HEK293 (cell line): ENCODE measurements at regions not wholly inside any gene's neighbourhood (a gene's known extent, or its start where the extent isn't known, plus 50 kb on each side); places are given as distances from the start of the nearest gene placed in this dataset.

Experiments
- CTCF ChIA-PET: fragments of 350-600 bp; formaldehyde crosslinking; extraction: SDS; loops from one replicate; lab custom pipeline; 2021; ENCODE audit warnings: antibody characterized with exemption; lab: Yijun Ruan, JAX
- POLR2A ChIA-PET: fragments of 300-600 bp; formaldehyde crosslinking; extraction: SDS; loops from one replicate; lab custom pipeline; 2020; ENCODE audit warnings: antibody characterized with exemption, inconsistent platforms; lab: Yijun Ruan, JAX
- H3K27ac ChIP-seq: fragments of 200-500 bp; sonication (Bioruptor generic); 2 replicates; pipeline ENCODE4 v1.5.1; 2014; ENCODE audit warnings: low read depth, low read length, control low read depth, inconsistent platforms; ENCODE audit errors: extremely low read depth
- H3K36me3 ChIP-seq, 2 experiments: fragments of 200-500 bp in 1 of 2; sonication (Bioruptor generic) in 1 of 2; 1 replicate in 1 of 2; 2 replicates in 1 of 2; pipeline ENCODE4 v1.5.1; 2014 to 2017; ENCODE audit warnings: inconsistent platforms in 2 of 2, low read length in 2 of 2; ENCODE audit not compliant: control insufficient read depth in 2 of 2, insufficient read depth in 1 of 2
- H3K4me1 ChIP-seq: fragments of 200-500 bp; sonication (Bioruptor generic); 2 replicates; pipeline ENCODE4 v1.5.1; 2014; ENCODE audit warnings: mild to moderate bottlenecking, low read length, inconsistent platforms; ENCODE audit not compliant: control insufficient read depth, insufficient read depth
- H3K4me3 ChIP-seq: 2 replicates; pipeline ENCODE4 v1.5.1; 2011; ENCODE audit warnings: low read depth, mild to moderate bottlenecking, control low read depth, low read length, moderate library complexity
- H3K9me3 ChIP-seq: fragments of 200-500 bp; sonication (Bioruptor generic); 2 replicates; pipeline ENCODE4 v1.5.1; 2014; ENCODE audit warnings: low read depth, low read length, inconsistent platforms; ENCODE audit not compliant: control insufficient read depth, insufficient read depth
- AEBP2 ChIP-seq: fragments of 450-650 bp; formaldehyde crosslinking; IDR thresholded peaks from 2 replicates; pipeline ENCODE4 v1.5.1; 2016; ENCODE audit warnings: missing biosample characterization, missing genetic modification characterization, borderline replicate concordance
- BCL11A ChIP-seq: fragments of 450-650 bp; formaldehyde crosslinking; IDR thresholded peaks from 2 replicates; pipeline ENCODE4 v1.5.1; 2016; ENCODE audit warnings: low read depth, missing biosample characterization, missing genetic modification characterization
- GLI4 ChIP-seq: fragments of 450-650 bp; formaldehyde crosslinking; IDR thresholded peaks from 2 replicates; pipeline ENCODE4 v1.5.1; 2016; ENCODE audit warnings: missing biosample characterization, missing genetic modification characterization
- KLF10 ChIP-seq: fragments of 450-650 bp; IDR thresholded peaks from 2 replicates; pipeline ENCODE4 v1.5.1; 2018; ENCODE audit warnings: missing biosample characterization, mild to moderate bottlenecking, missing genetic modification characterization
- OSR2 ChIP-seq: fragments of 450-650 bp; formaldehyde crosslinking; IDR thresholded peaks from 2 replicates; pipeline ENCODE4 v1.5.1; 2016; ENCODE audit warnings: missing biosample characterization, missing genetic modification characterization
- OVOL3 ChIP-seq: fragments of 450-650 bp; formaldehyde crosslinking; IDR thresholded peaks from 2 replicates; pipeline ENCODE4 v1.5.1; 2016; ENCODE audit warnings: missing biosample characterization, missing genetic modification characterization
- SP3 ChIP-seq: fragments of 450-650 bp; formaldehyde crosslinking; IDR thresholded peaks from 2 replicates; pipeline ENCODE4 v1.5.1; 2016; ENCODE audit warnings: missing biosample characterization, missing genetic modification characterization
- YY2 ChIP-seq: fragments of 450-650 bp; formaldehyde crosslinking; IDR thresholded peaks from 2 replicates; pipeline ENCODE4 v1.5.1; 2016; ENCODE audit warnings: missing biosample characterization, missing genetic modification characterization
- ZBTB11 ChIP-seq: fragments of 450-650 bp; formaldehyde crosslinking; conservative IDR thresholded peaks from 2 replicates; pipeline ENCODE4 v1.5.1; 2016; ENCODE audit warnings: low read depth, missing biosample characterization, missing genetic modification characterization
- ZNF133 ChIP-seq: fragments of 450-650 bp; formaldehyde crosslinking; IDR thresholded peaks from 2 replicates; pipeline ENCODE4 v1.5.1; 2016; ENCODE audit warnings: missing biosample characterization, missing genetic modification characterization
- ZNF529 ChIP-seq: fragments of 450-650 bp; formaldehyde crosslinking; IDR thresholded peaks from 2 replicates; pipeline ENCODE4 v1.5.1; 2017; ENCODE audit warnings: missing genetic modification characterization, missing biosample characterization; ENCODE audit not compliant: insufficient replicate concordance
- ZNF555 ChIP-seq: fragments of 450-650 bp; formaldehyde crosslinking; conservative IDR thresholded peaks from 2 replicates; pipeline ENCODE4 v1.5.1; 2017; ENCODE audit warnings: missing biosample characterization, mild to moderate bottlenecking, missing genetic modification characterization, inconsistent platforms
- TF ChIP-seq, protein P1 (sequence below): fragments of 450-650 bp; formaldehyde crosslinking; IDR thresholded peaks from 2 replicates; pipeline ENCODE4 v1.5.1; 2016; ENCODE audit warnings: missing biosample characterization, missing genetic modification characterization
- TF ChIP-seq, protein P2 (sequence below): fragments of 450-650 bp; formaldehyde crosslinking; IDR thresholded peaks from 2 replicates; pipeline ENCODE4 v1.5.1; 2016; ENCODE audit warnings: missing biosample characterization, missing genetic modification characterization
- TF ChIP-seq, protein P3 (sequence below): fragments of 450-650 bp; formaldehyde crosslinking; conservative IDR thresholded peaks from 2 replicates; pipeline ENCODE4 v1.5.1; 2016; ENCODE audit warnings: low read depth, missing biosample characterization, missing genetic modification characterization

- Histone ChIP-seq H3K27ac (no peak overlapping the region), H3K9me3 (no peaks in the 10 kb centered on the region), H3K4me1 (no peaks in the 10 kb centered on the region; the same call in 1 of the 2 replicates), H3K36me3 (no peaks in the 10 kb centered on the region), H3K4me3 (no peak overlapping the region)
- TF ChIP-seq, protein P1, sequence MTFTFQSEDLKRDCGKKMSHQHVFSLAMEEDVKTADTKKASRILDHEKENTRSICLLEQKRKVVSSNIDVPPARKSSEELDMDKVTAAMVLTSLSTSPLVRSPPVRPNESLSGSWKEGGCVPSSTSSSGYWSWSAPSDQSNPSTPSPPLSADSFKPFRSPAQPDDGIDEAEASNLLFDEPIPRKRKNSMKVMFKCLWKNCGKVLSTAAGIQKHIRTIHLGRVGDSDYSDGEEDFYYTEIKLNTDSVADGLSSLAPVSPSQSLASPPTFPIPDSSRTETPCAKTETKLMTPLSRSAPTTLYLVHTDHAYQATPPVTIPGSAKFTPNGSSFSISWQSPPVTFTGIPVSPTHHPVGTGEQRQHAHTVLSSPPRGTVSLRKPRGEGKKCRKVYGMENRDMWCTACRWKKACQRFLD (tag by site-specific recombination) = no peak
- TF ChIP-seq AEBP2 (tag by site-specific recombination) (no peak), BCL11A (tag by site-specific recombination) (no peak), ZNF555 (tag by site-specific recombination) (no peak), OVOL3 (no peak), YY2 (tag by site-specific recombination) (no peak), ZNF133 (tag by site-specific recombination) (no peak), GLI4 (tag by site-specific recombination) (no peak), OSR2 (no peak), SP3 (tag by site-specific recombination) (no peak), KLF10 (tag by site-specific recombination) (no peak), ZBTB11 (tag by site-specific recombination) (no peak), ZNF529 (no peak)
- TF ChIP-seq, protein P2, sequence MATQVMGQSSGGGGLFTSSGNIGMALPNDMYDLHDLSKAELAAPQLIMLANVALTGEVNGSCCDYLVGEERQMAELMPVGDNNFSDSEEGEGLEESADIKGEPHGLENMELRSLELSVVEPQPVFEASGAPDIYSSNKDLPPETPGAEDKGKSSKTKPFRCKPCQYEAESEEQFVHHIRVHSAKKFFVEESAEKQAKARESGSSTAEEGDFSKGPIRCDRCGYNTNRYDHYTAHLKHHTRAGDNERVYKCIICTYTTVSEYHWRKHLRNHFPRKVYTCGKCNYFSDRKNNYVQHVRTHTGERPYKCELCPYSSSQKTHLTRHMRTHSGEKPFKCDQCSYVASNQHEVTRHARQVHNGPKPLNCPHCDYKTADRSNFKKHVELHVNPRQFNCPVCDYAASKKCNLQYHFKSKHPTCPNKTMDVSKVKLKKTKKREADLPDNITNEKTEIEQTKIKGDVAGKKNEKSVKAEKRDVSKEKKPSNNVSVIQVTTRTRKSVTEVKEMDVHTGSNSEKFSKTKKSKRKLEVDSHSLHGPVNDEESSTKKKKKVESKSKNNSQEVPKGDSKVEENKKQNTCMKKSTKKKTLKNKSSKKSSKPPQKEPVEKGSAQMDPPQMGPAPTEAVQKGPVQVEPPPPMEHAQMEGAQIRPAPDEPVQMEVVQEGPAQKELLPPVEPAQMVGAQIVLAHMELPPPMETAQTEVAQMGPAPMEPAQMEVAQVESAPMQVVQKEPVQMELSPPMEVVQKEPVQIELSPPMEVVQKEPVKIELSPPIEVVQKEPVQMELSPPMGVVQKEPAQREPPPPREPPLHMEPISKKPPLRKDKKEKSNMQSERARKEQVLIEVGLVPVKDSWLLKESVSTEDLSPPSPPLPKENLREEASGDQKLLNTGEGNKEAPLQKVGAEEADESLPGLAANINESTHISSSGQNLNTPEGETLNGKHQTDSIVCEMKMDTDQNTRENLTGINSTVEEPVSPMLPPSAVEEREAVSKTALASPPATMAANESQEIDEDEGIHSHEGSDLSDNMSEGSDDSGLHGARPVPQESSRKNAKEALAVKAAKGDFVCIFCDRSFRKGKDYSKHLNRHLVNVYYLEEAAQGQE (tag by site-specific recombination) = no peak
- TF ChIP-seq, protein P3, sequence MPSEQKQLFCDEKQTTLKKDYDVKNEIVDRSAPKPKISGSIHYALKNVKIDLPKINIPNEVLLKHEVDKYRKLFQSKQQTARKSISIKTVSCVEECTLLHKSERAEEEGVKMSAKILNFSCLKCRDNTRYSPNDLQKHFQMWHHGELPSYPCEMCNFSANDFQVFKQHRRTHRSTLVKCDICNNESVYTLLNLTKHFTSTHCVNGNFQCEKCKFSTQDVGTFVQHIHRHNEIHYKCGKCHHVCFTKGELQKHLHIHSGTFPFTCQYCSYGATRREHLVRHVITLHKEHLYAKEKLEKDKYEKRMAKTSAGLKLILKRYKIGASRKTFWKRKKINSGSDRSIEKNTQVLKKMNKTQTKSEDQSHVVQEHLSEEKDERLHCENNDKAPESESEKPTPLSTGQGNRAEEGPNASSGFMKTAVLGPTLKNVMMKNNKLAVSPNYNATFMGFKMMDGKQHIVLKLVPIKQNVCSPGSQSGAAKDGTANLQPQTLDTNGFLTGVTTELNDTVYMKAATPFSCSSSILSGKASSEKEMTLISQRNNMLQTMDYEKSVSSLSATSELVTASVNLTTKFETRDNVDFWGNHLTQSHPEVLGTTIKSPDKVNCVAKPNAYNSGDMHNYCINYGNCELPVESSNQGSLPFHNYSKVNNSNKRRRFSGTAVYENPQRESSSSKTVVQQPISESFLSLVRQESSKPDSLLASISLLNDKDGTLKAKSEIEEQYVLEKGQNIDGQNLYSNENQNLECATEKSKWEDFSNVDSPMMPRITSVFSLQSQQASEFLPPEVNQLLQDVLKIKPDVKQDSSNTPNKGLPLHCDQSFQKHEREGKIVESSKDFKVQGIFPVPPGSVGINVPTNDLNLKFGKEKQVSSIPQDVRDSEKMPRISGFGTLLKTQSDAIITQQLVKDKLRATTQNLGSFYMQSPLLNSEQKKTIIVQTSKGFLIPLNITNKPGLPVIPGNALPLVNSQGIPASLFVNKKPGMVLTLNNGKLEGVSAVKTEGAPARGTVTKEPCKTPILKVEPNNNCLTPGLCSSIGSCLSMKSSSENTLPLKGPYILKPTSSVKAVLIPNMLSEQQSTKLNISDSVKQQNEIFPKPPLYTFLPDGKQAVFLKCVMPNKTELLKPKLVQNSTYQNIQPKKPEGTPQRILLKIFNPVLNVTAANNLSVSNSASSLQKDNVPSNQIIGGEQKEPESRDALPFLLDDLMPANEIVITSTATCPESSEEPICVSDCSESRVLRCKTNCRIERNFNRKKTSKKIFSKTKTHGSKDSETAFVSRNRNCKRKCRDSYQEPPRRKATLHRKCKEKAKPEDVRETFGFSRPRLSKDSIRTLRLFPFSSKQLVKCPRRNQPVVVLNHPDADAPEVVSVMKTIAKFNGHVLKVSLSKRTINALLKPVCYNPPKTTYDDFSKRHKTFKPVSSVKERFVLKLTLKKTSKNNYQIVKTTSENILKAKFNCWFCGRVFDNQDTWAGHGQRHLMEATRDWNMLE = no peak
- TF ChIP-seq, all 188 proteins: peak for 0
- CTCF ChIA-PET = interaction anchor here (0.6 kb wide), 1 partner anchor 194 kb away, joined by 5 read pairs; no protein-coding TSS in a partner anchor
- POLR2A ChIA-PET = no interaction called here
Measured at GRCh38 chr1:221241592-221241991, 362.3 kb downstream of the HLX start.
